H54 (cell line): ENCODE measurements at regions not wholly inside any gene's neighbourhood (a gene's known extent, or its start where the extent isn't known, plus 50 kb on each side); places are given as distances from the start of the nearest gene placed in this dataset.

Experiments
- DNase-seq: peaks from one replicate; pipeline ENCODE4 v3.0.0; 2011; ENCODE audit warnings: low spot score, mixed read lengths; ENCODE audit not compliant: insufficient read length
- FAIRE-seq: peaks from 3 replicates; lab custom pipeline; 2011; peaks lifted over from hg19 to GRCh38; lab: Jason Lieb, UNC
- POLR2A ChIP-seq: IDR thresholded peaks from 2 replicates; pipeline ENCODE4 v1.6.1; 2011; ENCODE audit warnings: low read depth, mild to moderate bottlenecking, low read length

GRCh38 chr5:68818057-68818695 lies 275.6 kb upstream of the SLC30A5 start:
- DNase-seq (no peak), FAIRE-seq (no peak)
- TF ChIP-seq POLR2A, result no peak

DNA sequence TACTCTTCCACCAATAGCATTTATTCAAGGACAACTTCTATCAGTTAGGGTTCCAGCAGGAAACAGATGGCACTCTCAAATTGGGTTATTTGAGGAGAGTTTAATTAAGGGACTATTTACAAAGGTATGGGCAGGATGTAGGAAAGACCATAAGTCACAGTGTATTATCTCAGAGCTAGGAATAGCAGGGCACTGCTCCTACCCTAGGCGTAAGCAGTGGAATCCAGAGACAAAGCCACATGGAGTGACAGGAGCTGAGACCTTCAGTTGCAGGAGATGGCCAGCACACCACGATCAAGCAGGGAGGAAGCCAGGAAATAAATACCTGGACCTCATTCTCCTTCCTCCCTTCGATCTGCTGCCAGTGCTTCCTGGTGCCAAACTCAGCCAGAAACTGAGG lies 274.9 kb upstream of the SLC30A5 start:
- DNase-seq (no peak), FAIRE-seq (no peak)
- TF ChIP-seq POLR2A, result no peak

- DNase-seq, result no peak
- no peak for TF ChIP-seq POLR2A
- no peak for FAIRE-seq
Observed at GRCh38 chr5:68821056-68821455, 272.8 kb upstream of the SLC30A5 start.

- no peak for DNase-seq
- no peak for TF ChIP-seq POLR2A
- no peak for FAIRE-seq
Observed at GRCh38 chr5:68822796-68823195, 271.0 kb upstream of the SLC30A5 start.

GRCh38 chr5:68823301-68823700 lies 270.5 kb upstream of the SLC30A5 start:
- DNase-seq (no peak), FAIRE-seq (no peak)
- no peak for TF ChIP-seq POLR2A

DNA sequence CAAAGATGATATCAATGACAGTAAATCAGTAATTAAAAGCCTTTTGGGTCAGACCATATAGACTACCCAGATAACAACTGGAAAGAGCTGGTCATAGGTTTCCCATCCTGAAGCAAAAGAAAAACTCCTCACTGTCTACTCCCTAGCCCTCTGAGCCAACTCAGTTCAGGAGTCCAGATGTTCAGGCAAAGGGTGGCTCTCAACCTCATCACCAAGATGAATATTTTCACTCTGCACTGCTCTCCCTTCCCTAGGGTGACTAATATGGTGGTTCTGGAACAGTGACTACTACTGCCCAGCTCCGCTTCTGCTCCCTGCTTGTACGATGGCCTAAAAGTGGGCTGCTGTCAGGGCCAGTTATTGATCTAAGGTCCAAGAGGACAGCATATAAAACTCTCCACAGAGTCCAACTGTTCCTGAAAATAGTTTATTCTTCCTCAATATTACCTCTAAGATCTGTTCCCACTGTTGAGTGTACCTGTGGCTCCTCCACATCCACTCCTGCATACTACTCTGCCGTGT lies 263.4 kb upstream of the SLC30A5 start:
- TF ChIP-seq POLR2A, result no peak
- FAIRE-seq (no peak), DNase-seq (no peak)

DNA sequence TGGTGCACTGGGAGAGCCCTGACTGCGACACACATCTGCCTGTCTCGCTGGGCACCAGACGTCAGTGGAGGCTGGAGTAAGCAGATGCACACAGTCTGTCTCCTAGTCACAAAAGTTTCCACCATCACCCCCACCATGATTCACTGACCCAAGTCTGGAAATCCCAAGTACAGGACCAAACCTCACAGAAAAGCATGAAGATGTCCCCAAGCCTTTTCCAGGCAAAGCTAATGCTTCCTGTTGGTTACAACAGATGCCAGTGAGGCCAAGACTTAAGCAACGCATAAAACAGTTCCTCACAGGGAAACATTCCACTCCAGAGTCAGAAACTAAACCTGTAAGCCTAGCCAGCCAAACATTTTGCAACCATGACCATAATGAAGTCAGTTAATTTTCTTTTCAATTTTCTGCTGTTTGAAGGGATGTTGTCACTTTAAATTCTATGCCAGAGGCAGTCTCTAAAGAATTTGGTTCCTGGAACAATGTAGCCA lies 259.3 kb upstream of the SLC30A5 start:
- DNase-seq, result no peak
- FAIRE-seq, result no peak
- TF ChIP-seq POLR2A, result no peak

GRCh38 chr5:68838157-68838718 lies 255.6 kb upstream of the SLC30A5 start:
- FAIRE-seq (no peak), DNase-seq (no peak)
- no peak for TF ChIP-seq POLR2A

DNA sequence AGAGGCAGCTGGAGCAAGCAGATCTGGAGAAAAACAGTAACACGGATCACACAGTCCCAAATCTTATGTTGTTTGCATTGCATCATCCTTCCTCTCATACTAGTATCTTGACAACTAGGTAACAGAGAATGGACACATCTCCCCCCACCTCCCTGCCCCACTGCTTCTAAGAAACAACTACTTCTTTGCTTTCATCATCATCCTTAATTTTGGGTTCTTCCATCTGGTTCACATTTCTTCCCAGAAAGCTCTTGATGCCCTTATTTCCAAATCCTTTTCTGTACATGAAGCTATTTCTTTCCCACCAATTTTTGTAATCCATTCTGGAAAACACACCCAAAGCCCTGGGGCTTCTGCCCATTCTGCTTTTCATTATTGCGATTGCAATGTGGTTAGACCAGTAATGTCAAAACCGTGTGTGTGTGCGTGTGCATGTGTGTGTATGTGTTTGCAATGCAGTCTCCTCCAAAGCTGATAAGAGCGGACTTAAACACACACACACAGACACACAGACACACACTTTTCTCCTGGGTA lies 254.7 kb upstream of the SLC30A5 start:
- TF ChIP-seq POLR2A, result no peak
- DNase-seq (no peak), FAIRE-seq (no peak)

DNA sequence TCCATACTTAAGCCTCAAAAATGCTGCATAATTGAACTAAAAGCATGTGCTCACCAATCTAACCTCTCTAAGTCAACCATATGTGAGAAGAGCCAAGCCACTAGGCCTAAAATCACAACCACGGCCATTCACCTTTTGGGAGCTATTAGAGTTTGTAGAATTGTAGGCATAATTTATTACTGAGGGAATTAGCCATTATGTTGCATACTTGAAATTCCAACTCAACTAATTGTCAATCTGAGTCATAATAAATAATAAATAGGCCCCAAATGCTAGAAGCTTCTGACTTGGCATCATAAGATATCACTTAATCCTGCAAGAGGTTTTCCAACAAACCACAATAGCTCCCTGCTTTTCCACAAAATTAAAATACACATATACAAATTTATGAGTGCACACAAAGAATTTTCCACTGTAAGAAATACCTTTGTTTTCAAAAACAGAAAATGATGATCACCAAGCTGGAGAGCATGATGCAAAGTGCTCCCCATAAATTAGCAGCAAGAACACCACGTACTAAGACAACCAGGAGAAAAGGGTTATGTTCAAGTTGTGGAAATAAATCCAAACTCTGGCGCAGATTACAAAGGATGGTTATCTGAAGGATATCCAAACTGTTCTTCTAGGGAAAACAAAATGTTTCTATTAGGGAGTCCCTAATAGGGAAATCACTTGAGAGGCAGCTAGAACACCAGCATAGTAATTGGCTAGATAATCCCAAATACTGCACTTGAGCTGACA lies 250.0 kb upstream of the SLC30A5 start:
- no peak for TF ChIP-seq POLR2A
- DNase-seq (no peak), FAIRE-seq (no peak)

GRCh38 chr5:68845131-68845530 lies 248.7 kb upstream of the SLC30A5 start:
- no peak for DNase-seq
- FAIRE-seq, result no peak
- TF ChIP-seq POLR2A, result no peak

GRCh38 chr5:68846828-68847227 lies 247.0 kb upstream of the SLC30A5 start:
- FAIRE-seq (no peak), DNase-seq (no peak)
- TF ChIP-seq POLR2A, result no peak

- no peak for DNase-seq
- TF ChIP-seq POLR2A, result no peak
- no peak for FAIRE-seq
Observed at GRCh38 chr5:68848091-68848490, 245.7 kb upstream of the SLC30A5 start.

- FAIRE-seq (no peak), DNase-seq (no peak)
- no peak for TF ChIP-seq POLR2A
Observed at GRCh38 chr5:68849103-68849502, 244.7 kb upstream of the SLC30A5 start.
